Heart left ventricle (tissue), 13 donors: ENCODE measurements at regions not wholly inside any gene's neighbourhood (a gene's known extent, or its start where the extent isn't known, plus 50 kb on each side); places are given as distances from the start of the nearest gene placed in this dataset.

Experiments used
- POLR2A ChIP-seq, 2 donors: fragments of 450-650 bp; IDR thresholded peaks; one replicate each; pipeline ENCODE4 v1.6.1; 2017; ENCODE audit warnings: antibody characterized with exemption in 2 of 2, mild to moderate bottlenecking in 2 of 2, moderate library complexity in 2 of 2
- TF ChIP-seq, protein P1 (sequence below), 12 donors: fragments of 200-600 bp; sonication (generic) in 4 of 12; IDR thresholded peaks; one replicate each; pipeline versions ENCODE4 v1.5.0 to v1.8.0; 2018 to 2022; ENCODE audit warnings: antibody characterized with exemption in 12 of 12, mild to moderate bottlenecking in 5 of 12
- donor health status: ischemic (EF 13 %, LVEDD 7.1; RV severe dilation, severe dysfunction).
- donor health status: DM: no; HTN: yes; CAD: no.
- donor health status: DM: no; HTN: no; CAD: no.
- donor health status: ischemic (EF 25% LVEDD 6.9; RV normal size, moderate dysfunction).
- donor health status: ischemic (EF 25% LVEDD 5.7; RV mildly dilated, moderate dysfunction).
- donor health status: ischemic (EF 35%, LVEDD 5.7; RV mildly dilated, moderate dysfunction).
- donor health status: nonischemic (EF 11% LVEDD 7.7; RV severe dilation, severe dysfunction).
- donor health status: DM: yes; HTN: yes; CAD: no.
- donor health status: PGD.
- donor health status: ischemic (EF 29% LVEDD 5.4; RV normal size, mild dysfunction).
- donor health status: nonischemic (EF 23%, LVEDD 6.1; RV moderate dilation, normal function).

DNA sequence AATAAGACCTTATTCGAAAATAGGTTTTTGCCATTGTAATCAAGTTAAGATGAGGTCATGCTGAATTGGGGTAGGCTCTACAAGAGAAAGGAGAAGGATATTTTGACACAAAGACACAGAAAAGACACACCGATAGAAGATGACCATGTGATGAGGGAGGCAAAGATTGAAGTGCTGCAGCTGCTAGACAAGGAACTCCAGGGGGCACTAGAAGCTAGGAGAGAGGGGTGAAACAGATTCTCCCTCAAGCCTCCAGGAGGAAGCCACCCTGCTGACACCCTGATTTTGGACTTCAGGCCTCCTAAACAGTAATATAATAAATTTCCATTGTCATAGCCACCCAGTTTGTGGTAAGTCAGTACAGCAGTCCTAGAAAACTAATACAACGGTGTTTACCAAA is 506.8 kb upstream of the CAMK1G start:
- TF ChIP-seq POLR2A (IDR thresholded peaks at IDR 0.05), result no peak
- TF ChIP-seq, protein P1, sequence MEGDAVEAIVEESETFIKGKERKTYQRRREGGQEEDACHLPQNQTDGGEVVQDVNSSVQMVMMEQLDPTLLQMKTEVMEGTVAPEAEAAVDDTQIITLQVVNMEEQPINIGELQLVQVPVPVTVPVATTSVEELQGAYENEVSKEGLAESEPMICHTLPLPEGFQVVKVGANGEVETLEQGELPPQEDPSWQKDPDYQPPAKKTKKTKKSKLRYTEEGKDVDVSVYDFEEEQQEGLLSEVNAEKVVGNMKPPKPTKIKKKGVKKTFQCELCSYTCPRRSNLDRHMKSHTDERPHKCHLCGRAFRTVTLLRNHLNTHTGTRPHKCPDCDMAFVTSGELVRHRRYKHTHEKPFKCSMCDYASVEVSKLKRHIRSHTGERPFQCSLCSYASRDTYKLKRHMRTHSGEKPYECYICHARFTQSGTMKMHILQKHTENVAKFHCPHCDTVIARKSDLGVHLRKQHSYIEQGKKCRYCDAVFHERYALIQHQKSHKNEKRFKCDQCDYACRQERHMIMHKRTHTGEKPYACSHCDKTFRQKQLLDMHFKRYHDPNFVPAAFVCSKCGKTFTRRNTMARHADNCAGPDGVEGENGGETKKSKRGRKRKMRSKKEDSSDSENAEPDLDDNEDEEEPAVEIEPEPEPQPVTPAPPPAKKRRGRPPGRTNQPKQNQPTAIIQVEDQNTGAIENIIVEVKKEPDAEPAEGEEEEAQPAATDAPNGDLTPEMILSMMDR (IDR thresholded peaks at IDR 0.05), result no peak
